ENCODE measurements at regions not wholly inside any gene's neighbourhood (a gene's known extent, or its start where the extent isn't known, plus 50 kb on each side); places are given as distances from the start of the nearest gene placed in this dataset.

DNA sequence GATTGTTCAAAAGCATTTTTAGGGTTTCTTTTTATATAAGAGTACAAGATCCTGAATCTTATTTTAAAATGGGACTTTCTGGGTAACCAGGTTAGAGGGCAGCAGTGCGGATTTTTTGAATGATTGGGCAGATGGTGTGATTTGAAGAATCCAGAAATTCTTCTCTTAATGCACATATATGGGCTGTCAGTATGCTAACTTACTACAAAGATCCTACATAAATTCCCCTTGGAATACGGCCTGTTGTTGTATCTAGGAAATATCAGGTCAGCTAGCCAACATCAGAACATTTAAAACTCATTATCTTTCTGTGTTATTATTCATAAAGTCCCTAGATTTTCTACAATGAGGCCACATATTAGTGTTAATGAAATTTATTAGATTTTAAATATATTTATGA, 229.6 kb upstream of the TPRG1 start:
- TF ChIP-seq CTCF (IDR thresholded peaks at IDR 0.05) (no peak), POLR2AphosphoS5 (IDR thresholded peaks at IDR 0.05) (no peak), POLR2A (IDR thresholded peaks at IDR 0.05) (no peak)
